ENCODE measurements at regions not wholly inside any gene's neighbourhood (a gene's known extent, or its start where the extent isn't known, plus 50 kb on each side); places are given as distances from the start of the nearest gene placed in this dataset.

DNA sequence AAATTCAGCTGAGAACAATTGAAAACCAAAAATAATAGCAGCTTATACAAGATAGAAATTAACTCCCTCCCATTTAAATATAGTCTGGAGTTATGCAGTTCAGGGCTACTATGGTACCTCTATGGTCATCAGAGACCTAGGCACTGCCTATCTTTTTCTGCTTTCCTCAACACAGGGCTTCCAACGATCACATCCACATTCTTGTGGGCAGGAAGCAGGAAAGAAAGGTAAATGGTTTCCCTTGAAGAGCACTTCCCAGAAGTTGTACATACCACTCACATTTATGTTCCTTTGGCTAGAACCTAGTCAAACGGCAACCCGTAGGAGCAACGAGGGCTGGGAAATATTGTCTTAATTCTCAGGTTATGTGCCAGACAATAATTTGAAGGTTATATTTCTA lies 197.7 kb upstream of the PRICKLE2 start:
- TF ChIP-seq POLR2AphosphoS5 (IDR thresholded peaks at IDR 0.05; ENCODE audit: low read depth, low read length) (no peak), CTCF (IDR thresholded peaks at IDR 0.05 in 2 of 3, conservative IDR thresholded peaks at IDR 0.05 in 1 of 3; ENCODE audit: borderline replicate concordance in 1 of 3, insufficient read depth in 1 of 3, low read depth in 2 of 3, low read length in 2 of 3) (no peak), SIN3A (IDR thresholded peaks at IDR 0.05; ENCODE audit: low read depth) (no peak), ELF1 (IDR thresholded peaks at IDR 0.05; ENCODE audit: borderline replicate concordance, low read depth) (no peak), YY1 (IDR thresholded peaks at IDR 0.05; ENCODE audit: extremely low read depth, insufficient replicate concordance, low read depth, low read length) (no peak), EZH2 (IDR thresholded peaks at IDR 0.05) (no peak), POLR2A (IDR thresholded peaks at IDR 0.05; ENCODE audit: borderline replicate concordance, extremely low read depth, insufficient read depth, insufficient read length) (no peak), REST (IDR thresholded peaks at IDR 0.05; ENCODE audit: low read depth) (no peak), SP1 (IDR thresholded peaks at IDR 0.05; ENCODE audit: low read depth) (no peak)
- TF ChIP-seq, protein P1, sequence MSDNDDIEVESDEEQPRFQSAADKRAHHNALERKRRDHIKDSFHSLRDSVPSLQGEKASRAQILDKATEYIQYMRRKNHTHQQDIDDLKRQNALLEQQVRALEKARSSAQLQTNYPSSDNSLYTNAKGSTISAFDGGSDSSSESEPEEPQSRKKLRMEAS (IDR thresholded peaks at IDR 0.05) = no peak
